ENCODE measurements at regions not wholly inside any gene's neighbourhood (a gene's known extent, or its start where the extent isn't known, plus 50 kb on each side); places are given as distances from the start of the nearest gene placed in this dataset.

- TF ChIP-seq POLR2A (IDR thresholded peaks at IDR 0.05; ENCODE audit: low read length) (no peak), EP300 (IDR thresholded peaks at IDR 0.05) (no peak)
These were observed 81.6 kb upstream of the ZNF521 start for GRCh38 chr18:25433590-25433989.

All from A549 (cell line).